NCI-H2171 treated with DMSO at 0.1 percent for 48 hours (cell line): ENCODE measurements at regions not wholly inside any gene's neighbourhood (a gene's known extent, or its start where the extent isn't known, plus 50 kb on each side); places are given as distances from the start of the nearest gene placed in this dataset.

ENCODE experiments used
- DNase-seq: peaks from one replicate; lab custom pipeline; 2025; lab: John Stamatoyannopoulos, UW

DNA sequence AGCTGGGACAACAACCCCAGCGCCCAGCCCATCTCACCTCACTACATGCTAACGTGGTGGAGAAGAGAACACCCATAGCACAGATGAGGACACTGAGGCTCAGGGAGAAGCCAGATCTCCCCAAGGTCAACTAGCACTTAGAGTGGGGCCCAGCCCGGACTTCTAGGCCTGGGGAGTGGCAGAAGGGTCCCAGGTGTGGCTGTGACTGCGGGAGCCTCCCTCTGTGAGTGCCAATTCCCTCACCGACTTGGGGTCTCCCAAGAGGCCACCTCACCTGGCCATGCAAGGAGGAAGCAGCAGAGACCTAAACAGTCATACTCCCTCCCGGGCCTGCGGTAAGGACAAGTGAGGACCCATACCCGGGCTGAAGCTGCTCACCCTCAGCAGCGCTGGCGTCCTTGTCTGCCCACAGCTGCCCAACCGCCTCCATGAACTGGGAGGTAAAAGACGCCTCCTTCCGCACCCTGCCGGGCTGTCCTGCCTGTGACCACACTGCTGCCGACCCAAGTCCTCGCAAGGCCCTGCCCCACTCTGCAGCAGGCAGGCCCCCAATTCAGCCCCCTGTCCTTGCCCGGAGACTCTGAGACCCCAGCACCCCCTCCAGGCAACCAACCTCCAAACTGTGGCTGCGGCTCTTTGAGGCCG lies 93.2 kb upstream of the RTL6 start:
- no peak for DNase-seq

- no peak for DNase-seq
Measured at GRCh38 chr22:44590291-44590690, 92.3 kb upstream of the RTL6 start.

DNA sequence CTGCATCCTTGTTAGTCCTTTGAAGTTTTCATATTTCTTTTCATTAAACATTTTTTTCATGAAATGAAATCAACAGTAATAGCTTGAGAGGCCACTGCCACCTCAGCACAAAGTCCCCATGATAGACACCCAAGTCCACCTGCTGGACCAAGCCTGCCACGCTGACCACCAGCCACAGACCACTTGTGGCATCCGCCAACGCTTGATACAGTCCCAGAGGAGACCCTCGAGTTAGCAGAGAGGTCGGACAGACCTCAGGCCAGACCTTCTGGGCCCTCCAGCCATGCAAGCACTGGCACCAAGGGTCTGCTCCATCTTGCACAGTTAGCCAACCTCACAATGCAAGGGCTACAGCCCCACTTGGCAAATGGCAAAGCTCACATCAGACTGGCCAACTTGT lies 91.8 kb upstream of the RTL6 start:
- DNase-seq: no peak

DNA sequence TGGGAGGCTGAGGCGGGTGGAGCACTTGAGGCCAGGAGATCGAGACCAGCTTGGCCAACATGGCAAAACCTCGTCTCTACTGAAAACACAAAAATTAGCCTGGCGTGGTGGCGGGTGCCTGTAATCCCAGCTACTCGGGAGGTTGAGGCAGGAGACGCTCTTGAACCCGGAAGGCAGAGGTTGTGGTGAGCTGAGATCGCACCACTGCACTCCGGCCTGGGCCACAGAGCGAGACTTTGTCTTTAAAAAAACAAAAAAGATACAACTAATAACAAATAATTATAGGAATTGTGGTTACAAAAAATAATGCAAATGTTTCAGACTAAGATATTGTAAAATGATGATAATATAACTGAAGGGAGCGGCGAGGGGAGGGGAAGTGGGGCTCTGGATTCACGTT lies 90.3 kb upstream of the RTL6 start:
- no peak for DNase-seq

GRCh38 chr22:44587737-44588310 lies 89.8 kb upstream of the RTL6 start:
- no peak for DNase-seq

DNA sequence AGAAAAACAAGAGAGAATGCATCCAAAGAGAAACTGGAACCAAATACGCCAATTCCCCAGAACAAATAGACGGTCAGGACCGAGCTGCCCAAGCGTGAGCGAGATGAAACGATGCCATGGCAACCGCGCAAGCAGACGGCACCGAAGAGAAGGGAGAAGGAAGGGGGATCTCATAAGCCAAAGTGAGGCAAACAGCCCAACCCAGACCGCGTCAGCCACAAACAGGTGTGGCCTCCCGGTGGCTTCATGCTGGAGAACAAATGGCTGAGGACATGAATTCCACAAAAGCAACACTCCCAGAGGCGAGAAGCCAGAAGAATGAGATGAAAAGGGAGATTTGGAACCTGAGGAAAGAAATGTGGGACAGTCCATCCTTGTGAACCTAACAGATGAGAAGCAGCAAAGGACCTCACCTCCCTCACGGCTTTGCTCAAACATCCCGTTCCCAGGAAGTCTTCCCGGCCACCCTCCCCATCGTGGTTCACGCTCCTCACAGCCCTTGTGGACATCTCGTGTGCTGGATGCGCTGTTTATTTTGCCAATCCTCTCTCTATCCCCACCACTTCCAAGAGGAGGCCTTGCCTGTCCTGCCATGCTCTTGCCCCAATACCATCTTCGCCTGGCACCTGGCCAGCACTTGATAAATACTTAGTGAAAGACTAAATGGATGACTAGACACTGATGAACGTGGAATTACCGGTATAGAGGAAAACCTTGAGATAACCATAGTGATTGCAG lies 89.1 kb upstream of the RTL6 start:
- peak; percentile 94 for DNase-seq

GRCh38 chr22:44586351-44586990 lies 88.4 kb upstream of the RTL6 start:
- peak; percentile 89 for DNase-seq

DNA sequence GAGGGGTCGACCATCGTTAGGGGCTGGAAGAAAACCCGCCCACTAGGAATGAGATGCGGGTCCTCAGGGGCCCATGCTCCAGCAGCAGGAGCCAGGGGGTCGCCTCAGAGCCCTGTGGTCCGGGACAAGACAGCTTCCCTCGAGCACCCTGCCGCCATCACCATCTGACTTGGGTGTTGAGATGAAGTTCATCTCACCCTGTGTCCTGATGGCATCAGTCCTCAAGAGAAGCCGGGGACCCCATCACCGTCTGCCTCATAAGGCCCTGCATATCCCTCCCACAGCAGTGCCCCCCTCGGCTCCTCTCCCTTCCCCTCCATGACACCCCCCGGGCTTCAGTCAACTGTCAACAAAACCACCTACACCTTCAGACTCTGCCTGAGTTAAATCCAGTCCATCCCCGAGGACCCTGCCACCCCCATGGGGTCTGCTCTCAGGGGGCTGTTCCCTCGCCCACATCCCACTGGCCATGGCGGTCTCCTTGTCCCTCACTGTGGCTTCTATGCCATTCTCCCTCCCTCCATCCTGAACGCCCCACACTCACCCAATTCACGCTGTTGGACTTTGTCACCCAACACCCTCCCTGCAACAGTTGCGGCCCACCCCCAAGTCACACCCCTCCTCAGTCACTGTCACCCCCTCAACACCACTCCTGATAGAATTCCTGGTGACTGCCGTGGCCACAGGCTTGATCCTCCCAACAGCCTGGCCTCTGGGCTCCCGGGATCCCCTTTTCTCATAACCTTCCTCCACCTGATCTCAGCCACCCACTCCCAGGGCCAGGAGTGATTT lies 87.7 kb upstream of the RTL6 start:
- no peak for DNase-seq

GRCh38 chr22:44584256-44584902 lies 86.3 kb upstream of the RTL6 start:
- DNase-seq: no peak

- DNase-seq: no peak
Measured at GRCh38 chr22:44583854-44584253, 85.8 kb upstream of the RTL6 start.

DNA sequence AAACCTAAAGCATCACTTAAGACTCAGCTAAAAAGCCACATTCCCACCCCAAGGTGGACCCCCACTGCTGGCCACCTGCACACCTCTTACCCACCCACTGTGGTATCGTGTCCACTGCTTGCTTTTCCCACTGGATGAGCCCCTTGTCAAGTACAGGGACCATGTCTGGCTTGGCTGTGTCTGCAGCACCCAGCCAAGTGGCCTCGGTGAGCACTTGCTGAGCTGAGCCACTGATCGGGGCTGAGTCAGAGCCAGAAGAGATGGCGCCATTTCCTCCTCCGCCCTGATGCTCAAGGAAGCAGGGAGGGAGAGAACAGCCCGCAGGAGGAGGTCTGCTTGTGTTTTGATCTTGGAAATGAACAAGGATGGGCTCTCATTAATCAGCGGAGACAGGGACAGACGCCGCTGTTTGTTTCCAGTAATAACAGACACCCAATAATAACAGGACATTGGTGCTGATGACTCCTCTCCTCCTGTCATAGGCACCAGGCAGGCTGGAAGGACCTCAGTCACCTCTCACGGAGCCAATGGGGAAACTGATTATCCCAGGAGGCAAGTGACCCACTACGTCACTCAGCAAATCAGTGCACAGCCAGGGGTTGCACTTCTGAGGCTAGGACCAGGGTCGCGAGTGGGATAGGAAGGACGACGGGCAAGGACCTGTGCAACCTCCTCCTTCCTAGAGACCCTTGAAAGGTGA lies 85.2 kb upstream of the RTL6 start:
- DNase-seq: no peak

DNA sequence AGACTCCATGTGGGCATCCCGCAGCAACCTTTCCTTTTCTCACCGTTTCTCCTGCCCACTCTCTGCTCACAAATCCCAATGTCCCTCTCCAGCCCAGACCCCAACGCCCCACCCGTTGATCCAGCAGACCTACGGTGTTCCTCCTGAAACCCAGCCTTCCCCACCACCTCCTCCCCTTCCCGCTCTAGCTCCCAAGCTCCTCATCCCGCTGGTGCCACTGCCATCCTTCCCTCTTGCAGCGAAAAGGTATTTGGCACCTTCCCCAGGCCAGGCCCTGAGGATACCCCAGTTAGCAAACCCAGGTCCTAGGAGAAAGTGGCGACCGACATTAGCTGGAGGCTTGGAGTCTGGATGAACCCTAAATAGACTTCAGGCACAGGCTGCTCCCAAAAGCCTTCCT lies 84.0 kb upstream of the RTL6 start:
- DNase-seq: no peak

DNA sequence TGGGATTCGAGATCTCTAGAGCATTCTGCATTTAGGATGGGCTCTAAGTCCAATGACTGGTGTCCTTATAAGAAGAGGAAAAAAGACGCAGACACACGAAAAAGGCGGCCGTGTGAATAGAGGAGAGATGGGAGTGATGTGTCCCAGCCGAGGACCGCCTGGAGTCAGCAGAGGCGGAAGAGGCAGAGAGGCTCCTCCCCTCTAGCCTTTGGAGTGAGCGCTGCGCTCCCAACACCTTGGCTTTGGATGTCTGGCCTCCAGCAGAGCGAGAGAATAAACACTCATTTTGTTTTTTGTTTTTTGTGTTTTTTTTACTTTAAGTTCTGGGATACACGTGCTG lies 83.0 kb upstream of the RTL6 start:
- no peak for DNase-seq

- DNase-seq: no peak
Measured at GRCh38 chr22:44580176-44581095, 82.4 kb upstream of the RTL6 start.

DNA sequence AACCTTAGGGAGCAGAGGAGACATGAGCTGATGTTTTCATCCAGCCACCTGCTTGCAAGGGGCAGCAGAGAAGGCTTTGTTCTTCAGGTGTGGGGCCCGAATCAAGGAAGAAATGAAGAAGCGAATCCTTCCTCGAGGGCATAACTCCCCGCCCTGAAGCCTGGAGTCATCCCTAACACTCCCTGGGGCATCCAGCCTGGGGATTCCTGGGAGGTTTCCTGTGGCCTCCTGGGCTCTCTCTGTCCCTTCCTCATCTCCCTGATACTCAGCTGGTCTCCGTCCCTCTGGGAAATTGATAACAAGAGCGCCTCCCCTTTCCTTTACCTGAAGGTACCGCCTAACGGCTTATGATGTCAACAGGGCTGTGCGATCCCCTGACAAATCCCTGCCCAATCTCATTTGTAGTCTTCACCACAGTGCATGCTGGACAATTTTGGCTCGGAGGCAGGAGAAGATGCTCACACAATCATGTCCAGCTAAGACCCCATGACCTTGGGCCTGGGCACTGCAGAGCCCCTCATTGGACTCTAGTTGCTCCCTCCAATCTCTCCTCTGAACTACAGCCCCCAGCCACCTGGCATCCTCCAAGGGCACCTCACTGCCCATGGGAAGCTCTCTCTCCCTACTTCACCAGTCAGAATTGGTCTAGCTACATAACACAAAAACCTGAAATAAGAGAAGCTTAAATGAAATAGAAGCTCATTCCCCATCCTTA lies 80.6 kb upstream of the RTL6 start:
- no peak for DNase-seq

GRCh38 chr22:44578110-44578457 lies 80.1 kb upstream of the RTL6 start:
- peak; percentile 12 for DNase-seq

- no peak for DNase-seq
Measured at GRCh38 chr22:44577391-44578109, 79.5 kb upstream of the RTL6 start.

GRCh38 chr22:44576311-44577260 lies 78.6 kb upstream of the RTL6 start:
- DNase-seq: no peak
